ENCODE measurements at regions not wholly inside any gene's neighbourhood (a gene's known extent, or its start where the extent isn't known, plus 50 kb on each side); places are given as distances from the start of the nearest gene placed in this dataset.

DNA sequence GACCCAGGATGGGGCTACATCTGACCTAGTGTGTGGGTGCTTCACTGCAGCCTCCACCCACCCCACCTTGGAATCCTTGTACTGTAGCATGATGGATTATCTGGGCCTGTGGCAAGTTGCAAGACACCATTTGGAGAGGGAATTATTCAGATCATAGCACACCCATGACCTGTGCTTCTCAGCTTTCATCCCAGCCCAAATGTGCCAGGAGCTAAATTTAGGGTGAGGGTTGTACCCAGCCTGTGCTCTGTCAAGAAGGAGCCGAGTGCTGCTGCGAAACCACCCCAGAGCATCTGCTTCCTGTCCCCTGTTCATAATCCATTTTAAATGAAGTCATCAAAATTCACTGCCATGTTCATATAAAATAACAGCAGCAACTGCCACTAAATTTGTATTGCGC lies 394.5 kb downstream of the SHANK2 start:
- H3K4me1 ChIP-seq, result no peaks in the 10 kb centered on the region
- CTCF ChIA-PET, result no interaction called here
- H3K36me3 ChIP-seq (ENCODE audit: control insufficient read depth, insufficient read depth, low read length), result no peaks in the 10 kb centered on the region
- no peak overlapping the region for H3K27ac Mint-ChIP-seq (ENCODE audit: unreplicated experiment)
- no peak for DNase-seq
- no peak overlapping the region for H3K4me3 ChIP-seq (ENCODE audit: low read depth, low read length)
- no TSS peak for BruUV-seq (replicated peaks)
- no peak overlapping the region for H3K4me3 Mint-ChIP-seq (ENCODE audit: unreplicated experiment)
- POLR2A ChIA-PET, result no interaction called here
- no peaks in the 10 kb centered on the region for H3K27me3 Mint-ChIP-seq (ENCODE audit: insufficient read depth, unreplicated experiment)
- TF ChIP-seq, protein P1, sequence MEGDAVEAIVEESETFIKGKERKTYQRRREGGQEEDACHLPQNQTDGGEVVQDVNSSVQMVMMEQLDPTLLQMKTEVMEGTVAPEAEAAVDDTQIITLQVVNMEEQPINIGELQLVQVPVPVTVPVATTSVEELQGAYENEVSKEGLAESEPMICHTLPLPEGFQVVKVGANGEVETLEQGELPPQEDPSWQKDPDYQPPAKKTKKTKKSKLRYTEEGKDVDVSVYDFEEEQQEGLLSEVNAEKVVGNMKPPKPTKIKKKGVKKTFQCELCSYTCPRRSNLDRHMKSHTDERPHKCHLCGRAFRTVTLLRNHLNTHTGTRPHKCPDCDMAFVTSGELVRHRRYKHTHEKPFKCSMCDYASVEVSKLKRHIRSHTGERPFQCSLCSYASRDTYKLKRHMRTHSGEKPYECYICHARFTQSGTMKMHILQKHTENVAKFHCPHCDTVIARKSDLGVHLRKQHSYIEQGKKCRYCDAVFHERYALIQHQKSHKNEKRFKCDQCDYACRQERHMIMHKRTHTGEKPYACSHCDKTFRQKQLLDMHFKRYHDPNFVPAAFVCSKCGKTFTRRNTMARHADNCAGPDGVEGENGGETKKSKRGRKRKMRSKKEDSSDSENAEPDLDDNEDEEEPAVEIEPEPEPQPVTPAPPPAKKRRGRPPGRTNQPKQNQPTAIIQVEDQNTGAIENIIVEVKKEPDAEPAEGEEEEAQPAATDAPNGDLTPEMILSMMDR (IDR thresholded peaks at IDR 0.05; ENCODE audit: insufficient read depth in 1 of 2, low read depth in 1 of 2, low read length in 1 of 2, severe bottlenecking in 1 of 2, unreplicated experiment in 1 of 2), result no peak
- intact Hi-C loops (cut with micrococcal nuclease; ENCODE audit: unreplicated experiment), result no loop called here
- H3K9me3 ChIP-seq, result no peaks in the 10 kb centered on the region
- no peaks in the 10 kb centered on the region for H3K27me3 ChIP-seq (replicated peaks; ENCODE audit: control insufficient read depth, insufficient read depth, low read length)
- peaks cover 10% of the 10 kb centered on the region for H3K9me3 Mint-ChIP-seq (ENCODE audit: unreplicated experiment)
- H3K4me1 Mint-ChIP-seq (ENCODE audit: low read depth, unreplicated experiment), result peaks cover 6% of the 10 kb centered on the region
- H3K36me3 Mint-ChIP-seq (ENCODE audit: insufficient read depth, unreplicated experiment), result peaks cover 16% of the 10 kb centered on the region

DNA sequence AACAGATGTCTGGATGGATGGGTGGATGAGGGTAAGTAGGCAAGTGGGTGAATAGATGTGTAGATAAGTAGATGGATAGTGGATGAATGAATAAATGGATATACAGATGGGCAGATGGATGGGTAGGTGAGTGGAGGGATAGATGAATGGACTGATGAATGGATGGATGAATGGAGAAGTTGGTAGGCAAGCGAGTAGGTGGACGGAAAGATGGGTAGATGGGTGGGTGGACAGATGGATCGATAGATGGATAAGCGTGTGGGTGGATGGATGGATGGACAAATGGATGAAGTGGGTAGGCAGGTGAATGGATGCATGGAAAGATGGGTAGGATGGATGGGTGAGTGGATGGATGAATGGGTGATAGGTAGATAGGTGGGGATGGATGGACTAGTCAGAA lies 393.2 kb downstream of the SHANK2 start:
- TF ChIP-seq, protein P1 (IDR thresholded peaks at IDR 0.05; ENCODE audit: insufficient read depth in 1 of 2, low read depth in 1 of 2, low read length in 1 of 2, severe bottlenecking in 1 of 2, unreplicated experiment in 1 of 2), result no peak
- CTCF ChIA-PET, result no interaction called here
- H3K27me3 ChIP-seq (replicated peaks; ENCODE audit: control insufficient read depth, insufficient read depth, low read length), result no peaks in the 10 kb centered on the region
- no peaks in the 10 kb centered on the region for H3K4me1 ChIP-seq
- Mint-ChIP-seq H3K36me3 (ENCODE audit: insufficient read depth, unreplicated experiment) (peaks cover 13% of the 10 kb centered on the region), H3K4me3 (ENCODE audit: unreplicated experiment) (no peak overlapping the region), H3K4me1 (ENCODE audit: low read depth, unreplicated experiment) (peaks cover 6% of the 10 kb centered on the region), H3K9me3 (ENCODE audit: unreplicated experiment) (peaks cover 10% of the 10 kb centered on the region), H3K27ac (ENCODE audit: unreplicated experiment) (no peak overlapping the region), H3K27me3 (ENCODE audit: insufficient read depth, unreplicated experiment) (no peaks in the 10 kb centered on the region)
- no peak overlapping the region for H3K4me3 ChIP-seq (ENCODE audit: low read depth, low read length)
- POLR2A ChIA-PET, result no interaction called here
- no peak for DNase-seq
- H3K36me3 ChIP-seq (ENCODE audit: control insufficient read depth, insufficient read depth, low read length), result no peaks in the 10 kb centered on the region
- no peaks in the 10 kb centered on the region for H3K9me3 ChIP-seq
- no TSS peak for BruUV-seq (replicated peaks)
- intact Hi-C loops (cut with micrococcal nuclease; ENCODE audit: unreplicated experiment), result no loop called here

DNA sequence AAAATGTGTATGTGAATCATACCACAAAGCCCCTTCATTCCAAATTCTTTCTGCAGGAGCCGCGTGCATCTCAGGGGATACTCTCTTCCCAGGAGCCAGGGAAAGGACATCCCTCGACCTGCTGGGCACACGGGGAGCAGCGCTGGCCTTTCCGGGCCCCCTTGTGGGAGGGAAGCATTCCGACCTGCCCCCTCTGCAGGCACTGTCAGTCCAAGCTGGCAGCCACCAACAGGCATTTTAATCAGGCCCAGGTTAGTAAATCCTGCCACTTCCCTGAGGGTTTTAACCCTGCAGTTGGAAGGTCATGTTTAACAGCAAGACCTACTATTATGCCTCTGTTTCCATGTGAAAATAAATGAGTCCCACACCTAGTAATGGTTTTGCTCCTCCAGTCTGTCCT lies 391.5 kb downstream of the SHANK2 start:
- Mint-ChIP-seq H3K4me3 (ENCODE audit: unreplicated experiment) (no peak overlapping the region), H3K27me3 (ENCODE audit: insufficient read depth, unreplicated experiment) (no peaks in the 10 kb centered on the region), H3K27ac (ENCODE audit: unreplicated experiment) (no peak overlapping the region), H3K9me3 (ENCODE audit: unreplicated experiment) (peaks cover 8% of the 10 kb centered on the region), H3K36me3 (ENCODE audit: insufficient read depth, unreplicated experiment) (peaks cover 23% of the 10 kb centered on the region), H3K4me1 (ENCODE audit: low read depth, unreplicated experiment) (peaks cover 6% of the 10 kb centered on the region)
- intact Hi-C loops (cut with micrococcal nuclease; ENCODE audit: unreplicated experiment), result no loop called here
- Histone ChIP-seq H3K4me3 (ENCODE audit: low read depth, low read length) (no peak overlapping the region), H3K4me1 (no peaks in the 10 kb centered on the region), H3K36me3 (ENCODE audit: control insufficient read depth, insufficient read depth, low read length) (no peaks in the 10 kb centered on the region), H3K27me3 (replicated peaks; ENCODE audit: control insufficient read depth, insufficient read depth, low read length) (no peaks in the 10 kb centered on the region), H3K9me3 (no peaks in the 10 kb centered on the region)
- no peak for DNase-seq
- CTCF ChIA-PET, result no interaction called here
- POLR2A ChIA-PET, result no interaction called here
- no TSS peak for BruUV-seq (replicated peaks)
- TF ChIP-seq, protein P1 (IDR thresholded peaks at IDR 0.05; ENCODE audit: insufficient read depth in 1 of 2, low read depth in 1 of 2, low read length in 1 of 2, severe bottlenecking in 1 of 2, unreplicated experiment in 1 of 2), result no peak

All from Caco-2 (cell line).